ENCODE measurements at regions not wholly inside any gene's neighbourhood (a gene's known extent, or its start where the extent isn't known, plus 50 kb on each side); places are given as distances from the start of the nearest gene placed in this dataset.

GRCh38 chr1:216794586-216794985 is 71.4 kb upstream of the ESRRG start:
- no peak overlapping the region for H3K4me3 ChIP-seq (ENCODE audit: low read depth, low read length)
- DNase-seq (ENCODE audit: low read depth) = no peak
- no peak for TF ChIP-seq CTCF (IDR thresholded peaks at IDR 0.05; ENCODE audit: low read depth, low read length, missing control alignments)

GRCh38 chr1:216793973-216794372 is 70.7 kb upstream of the ESRRG start:
- DNase-seq (ENCODE audit: low read depth) = no peak
- no peak overlapping the region for H3K4me3 ChIP-seq (ENCODE audit: low read depth, low read length)
- no peak for TF ChIP-seq CTCF (IDR thresholded peaks at IDR 0.05; ENCODE audit: low read depth, low read length, missing control alignments)

GRCh38 chr1:216793303-216793702 is 70.1 kb upstream of the ESRRG start:
- DNase-seq (ENCODE audit: low read depth) = no peak
- no peak for TF ChIP-seq CTCF (IDR thresholded peaks at IDR 0.05; ENCODE audit: low read depth, low read length, missing control alignments)
- no peak overlapping the region for H3K4me3 ChIP-seq (ENCODE audit: low read depth, low read length)

GRCh38 chr1:216788671-216789070 is 65.4 kb upstream of the ESRRG start:
- no peak for TF ChIP-seq CTCF (IDR thresholded peaks at IDR 0.05; ENCODE audit: low read depth, low read length, missing control alignments)
- DNase-seq (ENCODE audit: low read depth) = no peak
- H3K4me3 ChIP-seq (ENCODE audit: low read depth, low read length) = no peak overlapping the region

GRCh38 chr1:216785737-216786136 is 62.5 kb upstream of the ESRRG start:
- TF ChIP-seq CTCF (IDR thresholded peaks at IDR 0.05; ENCODE audit: low read depth, low read length, missing control alignments) = no peak
- no peak overlapping the region for H3K4me3 ChIP-seq (ENCODE audit: low read depth, low read length)
- no peak for DNase-seq (ENCODE audit: low read depth)

- no peak overlapping the region for H3K4me3 ChIP-seq (ENCODE audit: low read depth, low read length)
- TF ChIP-seq CTCF (IDR thresholded peaks at IDR 0.05; ENCODE audit: low read depth, low read length, missing control alignments) = no peak
These were observed 62.0 kb upstream of the ESRRG start for GRCh38 chr1:216785221-216785620.

GRCh38 chr1:216779686-216780085 is 56.5 kb upstream of the ESRRG start:
- DNase-seq (ENCODE audit: low read depth) = no peak
- H3K4me3 ChIP-seq (ENCODE audit: low read depth, low read length) = no peak overlapping the region
- no peak for TF ChIP-seq CTCF (IDR thresholded peaks at IDR 0.05; ENCODE audit: low read depth, low read length, missing control alignments)

More at GRCh38 chr1:216785221-216785620, 62.0 kb upstream of the ESRRG start:
- DNase-seq (ENCODE audit: low read depth) = no peak

Measured in GM12864 (cell line).